Gastrocnemius medialis (tissue), 4 donors: ENCODE measurements at regions not wholly inside any gene's neighbourhood (a gene's known extent, or its start where the extent isn't known, plus 50 kb on each side); places are given as distances from the start of the nearest gene placed in this dataset.
A peak's percentile ranks its signal among the peaks of the same experiment; 100 is the strongest.

Experiments
- ATAC-seq, 2 donors: fragments of 150-250 bp; one replicate each; pipeline ENCODE4 v1.9.1; 2016
- DNase-seq, 2 donors: peaks; one replicate each; pipeline ENCODE4 v3.0.0-alpha.2; 2019
- H3K27ac ChIP-seq, 4 donors: fragments of 200-600 bp; sonication (generic); 1 replicate in 1 of 4; 2 replicates in 3 of 4; pipeline ENCODE4 v1.5.1; 2016 to 2018; ENCODE audit warnings: mild to moderate bottlenecking in 2 of 4, moderate library complexity in 1 of 4
- H3K27me3 ChIP-seq, 3 donors: fragments of 200-600 bp; sonication (generic) in 2 of 3; 1 replicate in 1 of 3; 2 replicates in 2 of 3; pipeline versions ENCODE4 v1.5.1 to v1.6.0; 2016 to 2019; ENCODE audit warnings: mild to moderate bottlenecking in 1 of 3, moderate library complexity in 1 of 3
- H3K36me3 ChIP-seq, 2 donors: fragments of 200-600 bp; sonication (generic) in 1 of 2; one replicate each; pipeline ENCODE4 v1.5.1; 2017 to 2018
- H3K4me1 ChIP-seq, 2 donors: fragments of 200-600 bp; sonication (generic) in 1 of 2; one replicate each; pipeline ENCODE4 v1.5.1; 2016 to 2017; ENCODE audit warnings: mild to moderate bottlenecking in 2 of 2
- H3K4me3 ChIP-seq, 4 donors: fragments of 200-600 bp; sonication (generic) in 3 of 4; 1 replicate in 1 of 4; 2 replicates in 3 of 4; pipeline ENCODE4 v1.5.1; 2016 to 2019; ENCODE audit warnings: mild to moderate bottlenecking in 2 of 4
- H3K9me3 ChIP-seq, 3 donors: fragments of 200-600 bp; sonication (generic) in 2 of 3; 1 replicate in 1 of 3; 2 replicates in 2 of 3; pipeline ENCODE4 v1.5.1; 2016 to 2019
- POLR2A ChIP-seq, 2 donors: fragments of 450-650 bp; IDR thresholded peaks; one replicate each; pipeline ENCODE4 v1.6.1; 2017; ENCODE audit warnings: antibody characterized with exemption in 2 of 2, mild to moderate bottlenecking in 2 of 2, moderate library complexity in 2 of 2
- in situ Hi-C, 4 donors: fragments of 200-750 bp; cut with MboI; loops; one replicate each; pipeline versions ENCODE4 v1.15.0 to v1.8.0; 2017; ENCODE audit warnings: low sequenced_read_pairs in 4 of 4
- intact Hi-C: fragments of 100-400 bp; cut with DNase I; formaldehyde crosslinking; loops from one replicate; pipeline ENCODE4 v1.15.1; 2023; ENCODE audit warnings: low total_unique reads
- TF ChIP-seq, protein P1 (sequence below), 5 experiments: fragments of 450-650 bp in 3 of 5; fragments of 200-600 bp in 2 of 5; sonication (generic) in 2 of 5; IDR thresholded peaks in 4 of 5; conservative IDR thresholded peaks in 1 of 5; 1 replicate in 4 of 5; 2 replicates in 1 of 5; pipeline ENCODE4 v1.5.1; 2016 to 2019; ENCODE audit warnings: antibody characterized with exemption in 5 of 5, mild to moderate bottlenecking in 3 of 5, moderate library complexity in 3 of 5

DNA sequence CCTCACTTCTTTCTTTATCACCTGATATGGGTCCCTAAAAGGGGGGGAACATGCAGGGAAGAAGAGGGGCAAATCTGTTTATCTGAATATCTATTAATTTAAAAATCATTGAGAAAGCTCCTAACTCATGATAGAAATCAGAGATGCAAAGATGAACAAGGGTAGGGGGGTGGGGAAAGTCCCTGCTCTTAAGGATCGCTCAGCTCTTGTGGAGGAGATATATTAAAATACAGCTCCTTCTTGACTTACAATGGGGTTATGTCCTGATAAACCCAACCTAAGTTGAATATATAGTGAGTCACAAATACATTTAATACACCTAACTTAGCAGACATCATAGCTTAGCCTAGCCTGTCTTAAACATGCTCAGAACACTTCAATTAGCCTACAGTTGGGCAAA lies 237.5 kb downstream of the MAF start:
- Histone ChIP-seq H3K27me3 (no peaks in the 10 kb centered on the region), H3K9me3 (no peaks in the 10 kb centered on the region), H3K4me1 (peaks cover 26 to 32% of the 10 kb centered on the region in 2 donors), H3K36me3 (no peaks in the 10 kb centered on the region), H3K27ac (peak overlapping the region; percentile 75 to 81 (median 80)), H3K4me3 (no peak overlapping the region)
- intact Hi-C loops (loop anchor here (2.0 to 5.0 kb wide), 2 partner anchors 74 to 238 kb away; partner anchors contain the start of gene MAF), in situ Hi-C loops (loop anchor here in 1 of 4 donors (10.0 kb wide), 1 partner anchor 232 kb away; no protein-coding TSS in a partner anchor)
- TF ChIP-seq, protein P1, sequence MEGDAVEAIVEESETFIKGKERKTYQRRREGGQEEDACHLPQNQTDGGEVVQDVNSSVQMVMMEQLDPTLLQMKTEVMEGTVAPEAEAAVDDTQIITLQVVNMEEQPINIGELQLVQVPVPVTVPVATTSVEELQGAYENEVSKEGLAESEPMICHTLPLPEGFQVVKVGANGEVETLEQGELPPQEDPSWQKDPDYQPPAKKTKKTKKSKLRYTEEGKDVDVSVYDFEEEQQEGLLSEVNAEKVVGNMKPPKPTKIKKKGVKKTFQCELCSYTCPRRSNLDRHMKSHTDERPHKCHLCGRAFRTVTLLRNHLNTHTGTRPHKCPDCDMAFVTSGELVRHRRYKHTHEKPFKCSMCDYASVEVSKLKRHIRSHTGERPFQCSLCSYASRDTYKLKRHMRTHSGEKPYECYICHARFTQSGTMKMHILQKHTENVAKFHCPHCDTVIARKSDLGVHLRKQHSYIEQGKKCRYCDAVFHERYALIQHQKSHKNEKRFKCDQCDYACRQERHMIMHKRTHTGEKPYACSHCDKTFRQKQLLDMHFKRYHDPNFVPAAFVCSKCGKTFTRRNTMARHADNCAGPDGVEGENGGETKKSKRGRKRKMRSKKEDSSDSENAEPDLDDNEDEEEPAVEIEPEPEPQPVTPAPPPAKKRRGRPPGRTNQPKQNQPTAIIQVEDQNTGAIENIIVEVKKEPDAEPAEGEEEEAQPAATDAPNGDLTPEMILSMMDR (IDR thresholded peaks at IDR 0.05 in 4 of 5, conservative IDR thresholded peaks at IDR 0.05 in 1 of 5) = no peak
- TF ChIP-seq POLR2A (IDR thresholded peaks at IDR 0.05) = no peak
- ATAC-seq (no peak), DNase-seq (no peak)

DNA sequence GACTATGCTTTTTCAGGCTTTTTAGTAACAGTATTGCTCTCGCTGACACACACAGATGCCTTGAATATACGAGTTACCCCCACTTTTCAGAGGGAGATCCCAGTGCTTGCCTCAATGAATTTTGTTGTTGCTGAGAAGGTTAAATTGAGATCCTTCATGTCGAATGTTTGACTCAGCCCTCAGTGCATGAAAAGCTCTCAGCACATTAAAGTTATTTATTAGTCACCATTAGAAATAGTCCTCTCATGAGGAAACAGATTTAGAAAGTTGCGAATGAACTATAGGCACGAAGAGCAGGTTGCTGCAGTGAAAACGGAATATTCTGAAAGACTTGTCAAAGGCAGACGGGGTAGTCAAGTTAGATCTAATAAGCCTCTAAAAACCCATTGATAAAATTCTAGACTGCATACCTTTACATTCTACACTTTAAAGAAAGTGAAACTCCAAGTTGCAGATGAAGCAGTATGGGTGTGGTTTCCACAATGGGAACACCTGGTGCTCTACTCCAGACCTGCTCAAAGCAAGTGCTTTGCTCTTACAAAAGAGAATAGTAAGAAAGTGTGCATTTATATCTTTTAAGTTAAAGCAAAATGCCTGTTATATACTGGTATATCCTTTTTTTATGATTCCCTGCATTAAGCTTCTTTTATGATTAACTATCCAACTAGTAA lies 238.1 kb downstream of the MAF start:
- Histone ChIP-seq H3K9me3 (no peaks in the 10 kb centered on the region), H3K4me1 (peaks cover 26 to 35% of the 10 kb centered on the region in 2 donors), H3K27ac (peak overlapping the region; percentile 75 to 81 (median 80)), H3K4me3 (peak overlapping the region in 3 of 4 donors; percentile 19 to 28 (median 26)), H3K27me3 (no peaks in the 10 kb centered on the region), H3K36me3 (no peaks in the 10 kb centered on the region)
- intact Hi-C loops = loop anchor here (2.0 to 5.0 kb wide), 2 partner anchors 75 to 238 kb away; partner anchors contain the start of gene MAF
- TF ChIP-seq, protein P1 (IDR thresholded peaks at IDR 0.05 in 4 of 5, conservative IDR thresholded peaks at IDR 0.05 in 1 of 5) = no peak
- no peak for TF ChIP-seq POLR2A (IDR thresholded peaks at IDR 0.05)
- no peak for DNase-seq
- ATAC-seq = peak; percentile 61 to 78
- in situ Hi-C loops = loop anchor here in 1 of 4 donors (10.0 kb wide), 1 partner anchor 232 kb away; no protein-coding TSS in a partner anchor

DNA sequence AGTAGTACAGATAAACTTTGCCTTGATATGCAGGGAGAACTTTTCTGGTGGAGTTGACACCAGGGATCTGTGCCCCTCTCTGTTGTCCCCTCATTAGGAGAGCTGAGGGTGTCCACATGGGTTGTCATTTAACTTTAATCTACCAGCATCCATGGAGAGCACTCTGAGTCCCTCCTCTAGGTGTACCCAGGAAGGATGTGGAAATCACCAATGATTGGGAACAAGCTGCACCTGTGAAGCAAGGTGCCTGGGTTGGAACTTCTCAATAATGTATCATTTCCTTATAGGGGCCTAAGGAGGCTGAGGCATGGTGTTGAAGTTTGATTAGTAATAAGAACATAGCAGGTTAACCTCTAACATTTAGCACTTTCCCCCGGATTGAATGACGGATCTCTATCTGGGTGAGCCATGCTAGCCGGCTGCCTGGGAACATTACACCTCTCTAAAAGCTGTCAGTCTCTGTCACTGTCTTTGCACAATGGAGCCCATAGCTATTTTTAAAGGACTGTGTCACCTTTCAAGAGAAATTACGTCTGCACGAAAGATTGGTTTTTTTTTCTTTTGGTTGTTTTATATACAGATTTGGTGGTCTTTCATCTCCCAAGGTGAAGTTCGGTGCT lies 239.3 kb downstream of the MAF start:
- TF ChIP-seq, protein P1 (IDR thresholded peaks at IDR 0.05 in 4 of 5, conservative IDR thresholded peaks at IDR 0.05 in 1 of 5) = no peak
- TF ChIP-seq POLR2A (IDR thresholded peaks at IDR 0.05) = no peak
- peak overlapping the region; percentile 75 to 81 (median 80) for H3K27ac ChIP-seq
- no peaks in the 10 kb centered on the region for H3K27me3 ChIP-seq
- DNase-seq (peak; percentile 50 to 65), ATAC-seq (peak; percentile 94)
- intact Hi-C loops (loop anchor here (1.0 to 5.0 kb wide), 2 partner anchors 76 to 180 kb away; no protein-coding TSS in a partner anchor), in situ Hi-C loops (loop anchor here in 1 of 4 donors (10.0 kb wide), 1 partner anchor 234 kb away; no protein-coding TSS in a partner anchor)
- no peaks in the 10 kb centered on the region for H3K36me3 ChIP-seq
- H3K4me1 ChIP-seq = peaks cover 26 to 35% of the 10 kb centered on the region in 2 donors
- no peaks in the 10 kb centered on the region for H3K9me3 ChIP-seq
- peak overlapping the region in 3 of 4 donors; percentile 24 to 30 (median 26) for H3K4me3 ChIP-seq

DNA sequence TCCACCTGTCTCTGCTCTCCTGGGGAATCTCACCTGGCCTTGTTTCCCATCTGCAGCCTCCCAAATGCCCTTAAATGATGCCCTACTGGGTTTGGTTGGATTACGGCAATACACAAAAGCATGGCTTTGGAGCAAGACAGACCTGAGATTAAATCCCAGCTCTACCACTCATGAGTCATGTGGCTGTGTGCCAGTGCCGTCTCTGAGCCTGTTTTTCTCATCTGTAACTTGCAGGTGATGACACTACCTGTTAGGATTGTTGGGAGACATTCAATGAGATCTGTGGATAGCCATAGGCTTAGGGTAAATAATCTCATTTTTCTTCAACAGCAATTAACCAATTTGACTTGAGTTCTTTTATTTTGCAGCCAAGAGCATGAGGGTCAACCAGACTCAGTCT lies 240.3 kb downstream of the MAF start:
- DNase-seq (no peak), ATAC-seq (no peak)
- peaks cover 26 to 30% of the 10 kb centered on the region in 2 donors for H3K4me1 ChIP-seq
- in situ Hi-C loops = loop anchor here in 1 of 4 donors (10.0 kb wide), 1 partner anchor 235 kb away; no protein-coding TSS in a partner anchor
- H3K4me3 ChIP-seq = no peak overlapping the region
- intact Hi-C loops = loop anchor here (5.0 kb wide), 1 partner anchor 77 kb away; no protein-coding TSS in a partner anchor
- TF ChIP-seq, protein P1 (IDR thresholded peaks at IDR 0.05 in 4 of 5, conservative IDR thresholded peaks at IDR 0.05 in 1 of 5) = no peak
- TF ChIP-seq POLR2A (IDR thresholded peaks at IDR 0.05) = no peak
- H3K27ac ChIP-seq = peak overlapping the region in 2 of 4 donors; percentile 75 to 81
- H3K27me3 ChIP-seq = no peaks in the 10 kb centered on the region
- no peaks in the 10 kb centered on the region for H3K36me3 ChIP-seq
- H3K9me3 ChIP-seq = no peaks in the 10 kb centered on the region
